ENCODE measurements at regions not wholly inside any gene's neighbourhood (a gene's known extent, or its start where the extent isn't known, plus 50 kb on each side); places are given as distances from the start of the nearest gene placed in this dataset.

- intact Hi-C loops (cut with micrococcal nuclease), result loop anchor here (10.0 kb wide), 1 partner anchor 265 kb away; the partner anchor contains the start of gene EPHA4
- H3K4me3 Mint-ChIP-seq (ENCODE audit: unreplicated experiment), result no peak overlapping the region
These were observed 262.1 kb downstream of the EPHA4 start for GRCh38 chr2:221309892-221310583.

DNA sequence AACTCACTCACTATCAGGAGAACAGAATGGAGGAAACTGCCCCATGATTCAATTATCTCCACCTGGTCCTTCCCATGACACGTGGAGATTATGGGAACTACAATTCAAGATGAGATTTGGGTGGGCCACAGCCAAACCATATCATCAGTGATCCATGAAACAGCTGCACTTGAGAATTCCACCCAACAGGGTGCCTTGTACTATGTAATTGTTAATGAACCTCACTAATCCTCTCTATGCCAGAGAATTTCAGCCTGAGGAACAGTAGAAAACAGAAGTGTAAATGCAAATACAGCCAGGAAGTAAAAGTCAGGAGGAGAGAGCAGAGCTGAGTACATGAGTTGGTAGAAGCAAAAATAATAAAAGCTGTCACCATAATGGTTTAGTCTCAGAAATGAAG is 261.4 kb downstream of the EPHA4 start:
- ChIA-PET POLR2A (interaction anchor here (0.7 kb wide), 1 partner anchor 159 kb away, joined by 3 read pairs; no protein-coding TSS in a partner anchor), CTCF (interaction anchor here (0.6 to 1.1 kb wide), 4 partner anchors 262 to 806 kb away, joined by 3 to 4 read pairs (median 3); partner anchors contain the start of gene EPHA4)
- BruUV-seq (replicated peaks), result no TSS peak
- no peak overlapping the region for H3K27ac Mint-ChIP-seq (ENCODE audit: low read depth, unreplicated experiment)
- H3K4me3 Mint-ChIP-seq (ENCODE audit: unreplicated experiment), result no peak overlapping the region
- TF ChIP-seq CTCF (IDR thresholded peaks at IDR 0.05; ENCODE audit: unreplicated experiment), result no peak
- intact Hi-C loops (cut with micrococcal nuclease), result no loop called here
- no peaks in the 10 kb centered on the region for H3K27me3 Mint-ChIP-seq (ENCODE audit: insufficient read depth, unreplicated experiment)
- no peak for DNase-seq (ENCODE audit: unreplicated experiment)
- H3K4me1 Mint-ChIP-seq (ENCODE audit: insufficient read depth, unreplicated experiment), result no peaks in the 10 kb centered on the region
- H3K9me3 Mint-ChIP-seq (ENCODE audit: unreplicated experiment), result no peaks in the 10 kb centered on the region
- no peaks in the 10 kb centered on the region for H3K36me3 Mint-ChIP-seq (ENCODE audit: insufficient read depth, unreplicated experiment)

More at GRCh38 chr2:221309892-221310583, 262.1 kb downstream of the EPHA4 start:
- BruUV-seq (replicated peaks), result no TSS peak
- H3K27me3 Mint-ChIP-seq (ENCODE audit: insufficient read depth, unreplicated experiment), result no peaks in the 10 kb centered on the region
- no peak for TF ChIP-seq CTCF (IDR thresholded peaks at IDR 0.05; ENCODE audit: unreplicated experiment)
- no peaks in the 10 kb centered on the region for H3K36me3 Mint-ChIP-seq (ENCODE audit: insufficient read depth, unreplicated experiment)
- no peaks in the 10 kb centered on the region for H3K4me1 Mint-ChIP-seq (ENCODE audit: insufficient read depth, unreplicated experiment)
- no peak overlapping the region for H3K27ac Mint-ChIP-seq (ENCODE audit: low read depth, unreplicated experiment)
- ChIA-PET CTCF (interaction anchor here (0.6 kb wide), 2 partner anchors 420 to 440 kb away, joined by 3 to 4 read pairs; no protein-coding TSS in a partner anchor), POLR2A (interaction anchor here (0.7 kb wide), 1 partner anchor 158 kb away, joined by 3 read pairs; no protein-coding TSS in a partner anchor)
- no peak for DNase-seq (ENCODE audit: unreplicated experiment)
- H3K9me3 Mint-ChIP-seq (ENCODE audit: unreplicated experiment), result no peaks in the 10 kb centered on the region

DNA sequence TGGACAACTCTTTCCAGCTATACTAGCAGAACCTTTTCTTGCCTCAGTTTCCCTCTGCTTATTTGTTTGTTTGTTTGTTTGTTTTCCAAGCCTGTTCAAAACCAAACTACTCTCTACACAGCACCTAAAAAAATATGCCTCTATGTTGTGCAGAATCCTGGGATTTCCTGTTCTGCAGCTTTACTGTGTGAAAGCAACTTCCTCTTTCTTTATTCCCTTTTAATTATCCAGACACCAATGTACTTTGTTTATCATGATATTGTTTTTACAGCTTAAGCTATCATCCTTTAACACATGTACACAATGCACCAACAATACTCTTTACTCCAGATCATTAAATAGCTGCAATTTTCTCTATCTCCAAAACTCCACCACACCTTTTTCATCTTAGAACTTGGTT is 259.5 kb downstream of the EPHA4 start:
- Mint-ChIP-seq H3K4me1 (ENCODE audit: insufficient read depth, unreplicated experiment) (no peaks in the 10 kb centered on the region), H3K27ac (ENCODE audit: low read depth, unreplicated experiment) (no peak overlapping the region), H3K27me3 (ENCODE audit: insufficient read depth, unreplicated experiment) (no peaks in the 10 kb centered on the region), H3K4me3 (ENCODE audit: unreplicated experiment) (no peak overlapping the region), H3K36me3 (ENCODE audit: insufficient read depth, unreplicated experiment) (no peaks in the 10 kb centered on the region), H3K9me3 (ENCODE audit: unreplicated experiment) (no peaks in the 10 kb centered on the region)
- no peak for TF ChIP-seq CTCF (IDR thresholded peaks at IDR 0.05; ENCODE audit: unreplicated experiment)
- no peak for DNase-seq (ENCODE audit: unreplicated experiment)
- ChIA-PET CTCF (no interaction called here), POLR2A (no interaction called here)
- no TSS peak for BruUV-seq (replicated peaks)
- intact Hi-C loops (cut with micrococcal nuclease), result no loop called here

DNA sequence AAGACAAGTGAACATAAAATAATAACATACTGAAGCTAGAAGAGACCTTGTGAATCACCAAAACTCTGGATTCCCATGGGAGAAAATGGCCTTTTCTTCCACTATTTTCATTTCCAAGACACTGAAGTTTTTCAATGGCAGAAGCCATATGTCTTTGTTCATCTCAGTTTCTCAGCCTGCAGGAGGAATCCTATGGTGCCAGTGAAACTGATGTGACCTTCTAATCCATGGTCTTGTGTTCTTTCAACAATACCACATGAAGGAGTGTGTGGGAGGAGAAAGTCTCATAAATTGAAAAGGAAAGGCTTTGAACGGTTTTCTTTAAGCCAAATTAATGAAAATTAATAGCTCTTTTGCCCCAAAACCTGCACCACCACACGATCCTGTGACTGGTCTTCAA is 257.3 kb downstream of the EPHA4 start:
- no peak for TF ChIP-seq CTCF (IDR thresholded peaks at IDR 0.05; ENCODE audit: unreplicated experiment)

More for the DNA sequence above, 257.3 kb downstream of the EPHA4 start:
- H3K27me3 Mint-ChIP-seq (ENCODE audit: insufficient read depth, unreplicated experiment), result no peaks in the 10 kb centered on the region
- no TSS peak for BruUV-seq (replicated peaks)
- no peaks in the 10 kb centered on the region for H3K36me3 Mint-ChIP-seq (ENCODE audit: insufficient read depth, unreplicated experiment)
- no peak for DNase-seq (ENCODE audit: unreplicated experiment)
- intact Hi-C loops (cut with micrococcal nuclease), result no loop called here
- no peak overlapping the region for H3K4me3 Mint-ChIP-seq (ENCODE audit: unreplicated experiment)
- no peak overlapping the region for H3K27ac Mint-ChIP-seq (ENCODE audit: low read depth, unreplicated experiment)
- no peaks in the 10 kb centered on the region for H3K4me1 Mint-ChIP-seq (ENCODE audit: insufficient read depth, unreplicated experiment)
- POLR2A ChIA-PET, result no interaction called here
- H3K9me3 Mint-ChIP-seq (ENCODE audit: unreplicated experiment), result no peaks in the 10 kb centered on the region
- CTCF ChIA-PET, result no interaction called here
